HCT116 (cell line): ENCODE measurements at regions not wholly inside any gene's neighbourhood (a gene's known extent, or its start where the extent isn't known, plus 50 kb on each side); places are given as distances from the start of the nearest gene placed in this dataset.

Experiments used
- ATAC-seq: fragments of 200-7000 bp; cut with Tn5 transposase; 2 replicates; pipeline ENCODE4 v1.9.1; 2020; ENCODE audit warnings: mild to moderate bottlenecking, moderate library complexity
- BruUV-seq: library from RNA; stranded (reverse); fragments of 400-500 nt; replicated peaks from 2 replicates; lab custom pipeline; 2021; lab: Mats Ljungman, UMichigan
- CTCF ChIA-PET: fragments of 300-600 bp; sonication (Branson Sonifier 250); formaldehyde crosslinking; loops from one replicate; lab custom pipeline; 2021; ENCODE audit warnings: antibody characterized with exemption; lab: Charles Lee
- POLR2A ChIA-PET: fragments of 300-600, 350-600 bp; sonication (Branson Sonifier 250); formaldehyde crosslinking; loops from one replicate; lab custom pipeline; 2021; ENCODE audit warnings: antibody characterized with exemption; lab: Charles Lee
- RAD21 ChIA-PET, 2 experiments: fragments of 300-600 bp; sonication (Branson Sonifier 250); formaldehyde crosslinking; loops; one replicate each; lab custom pipeline; 2023; ENCODE audit warnings: low total read pairs in 2 of 2; ENCODE audit not compliant: uncharacterized antibody in 2 of 2, unreplicated experiment in 2 of 2, low non-redundant PET in 1 of 2; lab: Charles Lee
- DNase-seq: peaks from one replicate; pipeline ENCODE4 v3.0.0-alpha.2; 2010; ENCODE audit warnings: low read depth, low spot score
- H2AFZ ChIP-seq: fragments of 200-600 bp; shearing (Covaris generic), sonication (generic); 2 replicates; pipeline ENCODE4 v1.6.1; 2017; ENCODE audit warnings: low read depth, mixed run types, mixed read lengths, antibody characterized with exemption, low read length; ENCODE audit not compliant: poor library complexity, severe bottlenecking
- H3K27ac ChIP-seq: 2 replicates; pipeline ENCODE4 v1.5.1; 2012; ENCODE audit warnings: low read depth, low read length
- H3K27me3 ChIP-seq: fragments of 200-600 bp; sonication (generic); 2 replicates; pipeline ENCODE4 v1.6.1; 2016; ENCODE audit warnings: mixed run types, low read length, mixed read lengths; ENCODE audit not compliant: insufficient read depth
- H3K36me3 ChIP-seq, 2 experiments: fragments of 200-500 bp in 1 of 2; fragments of 200-600 bp in 1 of 2; sonication (Bioruptor generic) in 1 of 2; sonication (generic) in 1 of 2; 2 replicates each; pipeline versions ENCODE4 v1.5.1 to v1.6.1; 2014 to 2016; ENCODE audit warnings: low read length in 2 of 2, inconsistent platforms in 1 of 2, mixed read lengths in 1 of 2, mixed run types in 1 of 2; ENCODE audit not compliant: insufficient read depth in 2 of 2, control insufficient read depth in 1 of 2
- H3K4me1 ChIP-seq, 2 experiments: fragments of 200-600 bp in 1 of 2; sonication (generic) in 1 of 2; 2 replicates each; pipeline versions ENCODE4 v1.5.1 to v1.6.1; 2012 to 2017; ENCODE audit warnings: low read length in 2 of 2, inconsistent platforms in 1 of 2, mild to moderate bottlenecking in 1 of 2, mixed read lengths in 1 of 2, mixed run types in 1 of 2, moderate library complexity in 1 of 2; ENCODE audit not compliant: insufficient read depth in 2 of 2, control insufficient read depth in 1 of 2
- H3K4me2 ChIP-seq: fragments of 200-600 bp; sonication (generic); 2 replicates; pipeline ENCODE4 v1.6.1; 2017; ENCODE audit warnings: mixed run types, low read length, mixed read lengths
- H3K4me3 ChIP-seq, 2 experiments: fragments of 200-600 bp in 1 of 2; sonication (generic) in 1 of 2; replicated peaks in 1 of 2; 2 replicates each; pipeline ENCODE4 v1.5.1; 2011 to 2016; ENCODE audit warnings: low read length in 2 of 2, control low read depth in 1 of 2, low read depth in 1 of 2, mild to moderate bottlenecking in 1 of 2, mixed read lengths in 1 of 2, mixed run types in 1 of 2
- H3K79me2 ChIP-seq: fragments of 200-600 bp; sonication (generic); 2 replicates; pipeline ENCODE4 v1.6.1; 2017; ENCODE audit warnings: mild to moderate bottlenecking, mixed run types, low read length, moderate library complexity, mixed read lengths; ENCODE audit not compliant: insufficient read depth
- H3K9ac ChIP-seq: fragments of 200-600 bp; sonication (generic); 2 replicates; pipeline ENCODE4 v1.6.1; 2016; ENCODE audit warnings: low read length, mixed read lengths
- H3K9me2 ChIP-seq: fragments of 200-600 bp; sonication (generic), shearing (Covaris generic); 2 replicates; pipeline ENCODE4 v1.6.1; 2017; ENCODE audit warnings: mixed run types, mild to moderate bottlenecking, moderate library complexity; ENCODE audit not compliant: insufficient read depth
- H3K9me3 ChIP-seq, 2 experiments: fragments of 200-500 bp in 1 of 2; fragments of 200-600 bp in 1 of 2; sonication (Bioruptor generic) in 1 of 2; sonication (generic) in 1 of 2; 2 replicates each; pipeline ENCODE4 v1.6.1; 2014 to 2017; ENCODE audit warnings: low read length in 2 of 2, mixed read lengths in 2 of 2, inconsistent platforms in 1 of 2, low read depth in 1 of 2, mild to moderate bottlenecking in 1 of 2, mixed run types in 1 of 2, moderate library complexity in 1 of 2; ENCODE audit not compliant: control insufficient read depth in 1 of 2, insufficient read depth in 1 of 2
- H4K20me1 ChIP-seq: fragments of 200-600 bp; sonication (generic), shearing (Covaris generic); 2 replicates; pipeline ENCODE4 v1.6.1; 2017; ENCODE audit warnings: mixed run types, mild to moderate bottlenecking, moderate library complexity; ENCODE audit not compliant: insufficient read depth
- CEBPB ChIP-seq: IDR thresholded peaks from 2 replicates; pipeline ENCODE4 v1.6.1; 2012; ENCODE audit warnings: low read depth
- CTCF ChIP-seq, 3 experiments: fragments of 200-600 bp in 1 of 3; sonication (generic) in 1 of 3; IDR thresholded peaks in 2 of 3; conservative IDR thresholded peaks in 1 of 3; 2 replicates each; pipeline ENCODE4 v1.5.1; 2012 to 2017; ENCODE audit warnings: low read depth in 2 of 3, low read length in 2 of 3, antibody characterized with exemption in 1 of 3, borderline replicate concordance in 1 of 3, control low read depth in 1 of 3, mild to moderate bottlenecking in 1 of 3, mixed read lengths in 1 of 3, mixed run types in 1 of 3, moderate library complexity in 1 of 3; ENCODE audit not compliant: insufficient read depth in 1 of 3
- EGR1 ChIP-seq: IDR thresholded peaks from 2 replicates; pipeline ENCODE4 v1.6.1; 2012; ENCODE audit warnings: low read depth
- ELF1 ChIP-seq: IDR thresholded peaks from 2 replicates; pipeline ENCODE4 v1.6.1; 2012; ENCODE audit warnings: low read depth, borderline replicate concordance
- EZH2 ChIP-seq: fragments of 200-600 bp; sonication (generic); IDR thresholded peaks from 2 replicates; pipeline ENCODE4 v1.6.1; 2017; ENCODE audit warnings: antibody characterized with exemption, mixed run types
- POLR2A ChIP-seq: IDR thresholded peaks from 2 replicates; pipeline ENCODE4 v1.7.0; 2011; ENCODE audit warnings: borderline replicate concordance; ENCODE audit not compliant: insufficient read depth, insufficient read length; ENCODE audit errors: extremely low read depth
- POLR2AphosphoS5 ChIP-seq: IDR thresholded peaks from 2 replicates; pipeline ENCODE4 v1.6.1; 2011; ENCODE audit warnings: mild to moderate bottlenecking, low read depth, low read length, moderate library complexity
- RAD21 ChIP-seq: IDR thresholded peaks from 2 replicates; pipeline ENCODE4 v1.6.1; 2012; ENCODE audit warnings: low read depth, mild to moderate bottlenecking
- SP1 ChIP-seq: IDR thresholded peaks from 2 replicates; pipeline ENCODE4 v1.6.1; 2012; ENCODE audit warnings: low read depth
- intact Hi-C: fragments of 100-400 bp; cut with micrococcal nuclease; formaldehyde crosslinking; loops from 2 replicates; pipeline ENCODE4 v1.10.0; 2022
- TF ChIP-seq, protein P1 (sequence below): IDR thresholded peaks from 2 replicates; pipeline ENCODE4 v1.6.1; 2011; ENCODE audit warnings: mild to moderate bottlenecking, low read length, moderate library complexity; ENCODE audit not compliant: insufficient replicate concordance; ENCODE audit errors: extremely low read depth

GRCh38 chr2:173596244-173596643, 241.6 kb downstream of the CDCA7 start:
- POLR2A ChIA-PET: no interaction called here
- Histone ChIP-seq H3K9me3 (peaks cover 4 to 8% of the 10 kb centered on the region in 2 experiments; a peak in 2 of 4 replicates), H3K79me2 (no peaks in the 10 kb centered on the region), H4K20me1 (no peaks in the 10 kb centered on the region), H3K9ac (no peak overlapping the region), H3K36me3 (no peaks in the 10 kb centered on the region), H3K4me3 (no peak overlapping the region), H3K27ac (no peak overlapping the region), H3K4me1 (peaks cover under 1 to 3% of the 10 kb centered on the region in 2 experiments; a peak in 3 of 4 replicates), H3K27me3 (no peaks in the 10 kb centered on the region), H3K9me2 (no peaks in the 10 kb centered on the region), H3K4me2 (no peak overlapping the region), H2AFZ (no peak overlapping the region)
- CTCF ChIA-PET: interaction anchor here (1.6 kb wide), 1 partner anchor 16 kb away, joined by 3 read pairs; no protein-coding TSS in a partner anchor
- BruUV-seq: no TSS peak
- RAD21 ChIA-PET: no interaction called here
- intact Hi-C loops: no loop called here
- TF ChIP-seq RAD21 (no peak), CEBPB (no peak), POLR2AphosphoS5 (no peak), CTCF (IDR thresholded peaks at IDR 0.05 in 2 of 3, conservative IDR thresholded peaks at IDR 0.05 in 1 of 3; ENCODE audit: borderline replicate concordance in 1 of 3, insufficient read depth in 1 of 3, low read depth in 2 of 3, low read length in 2 of 3) (no peak), EGR1 (no peak), ELF1 (no peak), POLR2A (no peak), SP1 (no peak), EZH2 (no peak)
- TF ChIP-seq, protein P1, sequence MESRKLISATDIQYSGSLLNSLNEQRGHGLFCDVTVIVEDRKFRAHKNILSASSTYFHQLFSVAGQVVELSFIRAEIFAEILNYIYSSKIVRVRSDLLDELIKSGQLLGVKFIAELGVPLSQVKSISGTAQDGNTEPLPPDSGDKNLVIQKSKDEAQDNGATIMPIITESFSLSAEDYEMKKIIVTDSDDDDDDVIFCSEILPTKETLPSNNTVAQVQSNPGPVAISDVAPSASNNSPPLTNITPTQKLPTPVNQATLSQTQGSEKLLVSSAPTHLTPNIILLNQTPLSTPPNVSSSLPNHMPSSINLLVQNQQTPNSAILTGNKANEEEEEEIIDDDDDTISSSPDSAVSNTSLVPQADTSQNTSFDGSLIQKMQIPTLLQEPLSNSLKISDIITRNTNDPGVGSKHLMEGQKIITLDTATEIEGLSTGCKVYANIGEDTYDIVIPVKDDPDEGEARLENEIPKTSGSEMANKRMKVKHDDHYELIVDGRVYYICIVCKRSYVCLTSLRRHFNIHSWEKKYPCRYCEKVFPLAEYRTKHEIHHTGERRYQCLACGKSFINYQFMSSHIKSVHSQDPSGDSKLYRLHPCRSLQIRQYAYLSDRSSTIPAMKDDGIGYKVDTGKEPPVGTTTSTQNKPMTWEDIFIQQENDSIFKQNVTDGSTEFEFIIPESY: no peak
- DNase-seq (no peak), ATAC-seq (no peak)
